Mesothelial cell of epicardium (in vitro differentiated cells): ENCODE measurements at regions not wholly inside any gene's neighbourhood (a gene's known extent, or its start where the extent isn't known, plus 50 kb on each side); places are given as distances from the start of the nearest gene placed in this dataset.

Experiments
- DNase-seq, 2 experiments: peaks; one replicate each; pipeline ENCODE4 v3.0.0; 2021; ENCODE audit warnings: low spot score in 2 of 2; ENCODE audit not compliant: unreplicated experiment in 2 of 2
- H3K27ac Mint-ChIP-seq: 2 replicates; pipeline ENCODE4 v1.8.0; 2021; ENCODE audit warnings: mixed read lengths
- H3K27me3 Mint-ChIP-seq: 2 replicates; pipeline ENCODE4 v1.8.0; 2021; ENCODE audit warnings: low read depth, mixed read lengths
- H3K36me3 Mint-ChIP-seq: 2 replicates; pipeline ENCODE4 v1.8.0; 2021; ENCODE audit warnings: mixed read lengths
- H3K4me1 Mint-ChIP-seq: 2 replicates; pipeline ENCODE4 v1.8.0; 2021; ENCODE audit warnings: mixed read lengths
- H3K4me3 Mint-ChIP-seq: 2 replicates; pipeline ENCODE4 v1.8.0; 2021; ENCODE audit warnings: mild to moderate bottlenecking, moderate library complexity, mixed read lengths
- H3K9me3 Mint-ChIP-seq: 2 replicates; pipeline ENCODE4 v1.8.0; 2021; ENCODE audit warnings: mixed read lengths
- CTCF ChIP-seq: fragments of 200-600 bp; sonication (generic); IDR thresholded peaks from one replicate; pipeline ENCODE4 v1.5.0; 2021; ENCODE audit warnings: antibody characterized with exemption; ENCODE audit not compliant: unreplicated experiment

- TF ChIP-seq CTCF = no peak
- H3K4me1 Mint-ChIP-seq = no peaks in the 10 kb centered on the region
- H3K27me3 Mint-ChIP-seq = peaks cover 3% of the 10 kb centered on the region
- H3K36me3 Mint-ChIP-seq = no peaks in the 10 kb centered on the region
- H3K27ac Mint-ChIP-seq = no peak overlapping the region
- DNase-seq = no peak
- H3K4me3 Mint-ChIP-seq = no peak overlapping the region
- H3K9me3 Mint-ChIP-seq = peaks cover 3% of the 10 kb centered on the region
These were observed 1115.5 kb upstream of the AUTS2 start for GRCh38 chr7:68482800-68483199.

- Mint-ChIP-seq H3K36me3 (no peaks in the 10 kb centered on the region), H3K27me3 (peaks cover 3% of the 10 kb centered on the region), H3K4me1 (no peaks in the 10 kb centered on the region), H3K4me3 (no peak overlapping the region), H3K9me3 (peaks cover 3% of the 10 kb centered on the region), H3K27ac (no peak overlapping the region)
- DNase-seq = no peak
- no peak for TF ChIP-seq CTCF
These were observed 1113.5 kb upstream of the AUTS2 start for GRCh38 chr7:68484731-68485130.

- peaks cover 3% of the 10 kb centered on the region for H3K9me3 Mint-ChIP-seq
- H3K27me3 Mint-ChIP-seq = peaks cover 3% of the 10 kb centered on the region
- no peak overlapping the region for H3K4me3 Mint-ChIP-seq
- H3K4me1 Mint-ChIP-seq = no peaks in the 10 kb centered on the region
- TF ChIP-seq CTCF = no peak
- no peaks in the 10 kb centered on the region for H3K36me3 Mint-ChIP-seq
- no peak for DNase-seq
- no peak overlapping the region for H3K27ac Mint-ChIP-seq
These were observed 1112.9 kb upstream of the AUTS2 start for GRCh38 chr7:68485253-68485917.

- no peak for DNase-seq
- Mint-ChIP-seq H3K4me1 (no peaks in the 10 kb centered on the region), H3K9me3 (peaks cover 2% of the 10 kb centered on the region), H3K27ac (no peak overlapping the region), H3K27me3 (no peaks in the 10 kb centered on the region), H3K36me3 (no peaks in the 10 kb centered on the region), H3K4me3 (no peak overlapping the region)
- TF ChIP-seq CTCF = no peak
These were observed 1109.8 kb upstream of the AUTS2 start for GRCh38 chr7:68488341-68489060.

GRCh38 chr7:68491523-68492358 lies 1106.5 kb upstream of the AUTS2 start:
- H3K4me3 Mint-ChIP-seq = no peak overlapping the region
- H3K9me3 Mint-ChIP-seq = peaks cover 4% of the 10 kb centered on the region
- no peaks in the 10 kb centered on the region for H3K27me3 Mint-ChIP-seq
- no peaks in the 10 kb centered on the region for H3K4me1 Mint-ChIP-seq
- DNase-seq = no peak
- no peaks in the 10 kb centered on the region for H3K36me3 Mint-ChIP-seq
- no peak for TF ChIP-seq CTCF
- H3K27ac Mint-ChIP-seq = no peak overlapping the region
